GM12872 (cell line): ENCODE measurements at regions not wholly inside any gene's neighbourhood (a gene's known extent, or its start where the extent isn't known, plus 50 kb on each side); places are given as distances from the start of the nearest gene placed in this dataset.

ENCODE experiments used
- TF ChIP-seq, protein P1 (sequence below): IDR thresholded peaks from 3 replicates; pipeline ENCODE4 v1.5.1; 2011; ENCODE audit warnings: low read depth, mild to moderate bottlenecking, low read length, moderate library complexity; ENCODE audit not compliant: insufficient read depth

DNA sequence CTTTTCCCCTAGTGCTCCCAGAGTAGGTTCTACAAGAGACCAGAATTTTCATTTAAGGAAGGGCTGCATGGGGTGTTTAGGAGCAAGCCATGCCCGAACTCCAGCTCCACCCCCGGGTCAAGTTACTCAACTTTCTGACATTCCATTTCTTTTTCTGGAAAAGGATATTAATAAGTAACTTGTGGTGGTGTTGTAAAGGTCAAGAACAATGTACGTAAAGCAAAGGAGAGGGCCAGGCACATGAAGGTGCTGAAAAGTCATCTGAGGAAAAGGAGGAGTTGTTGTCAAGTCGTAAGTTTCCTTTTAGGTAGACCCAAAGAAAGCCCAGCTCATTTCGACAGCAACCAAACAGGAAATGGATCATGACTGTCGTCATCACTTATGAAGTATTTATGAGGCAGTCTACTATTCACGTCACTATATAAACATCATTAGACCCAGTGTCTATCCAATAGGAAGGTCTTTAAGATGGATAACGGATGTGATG, 319.6 kb upstream of the IL12A start:
- TF ChIP-seq, protein P1, sequence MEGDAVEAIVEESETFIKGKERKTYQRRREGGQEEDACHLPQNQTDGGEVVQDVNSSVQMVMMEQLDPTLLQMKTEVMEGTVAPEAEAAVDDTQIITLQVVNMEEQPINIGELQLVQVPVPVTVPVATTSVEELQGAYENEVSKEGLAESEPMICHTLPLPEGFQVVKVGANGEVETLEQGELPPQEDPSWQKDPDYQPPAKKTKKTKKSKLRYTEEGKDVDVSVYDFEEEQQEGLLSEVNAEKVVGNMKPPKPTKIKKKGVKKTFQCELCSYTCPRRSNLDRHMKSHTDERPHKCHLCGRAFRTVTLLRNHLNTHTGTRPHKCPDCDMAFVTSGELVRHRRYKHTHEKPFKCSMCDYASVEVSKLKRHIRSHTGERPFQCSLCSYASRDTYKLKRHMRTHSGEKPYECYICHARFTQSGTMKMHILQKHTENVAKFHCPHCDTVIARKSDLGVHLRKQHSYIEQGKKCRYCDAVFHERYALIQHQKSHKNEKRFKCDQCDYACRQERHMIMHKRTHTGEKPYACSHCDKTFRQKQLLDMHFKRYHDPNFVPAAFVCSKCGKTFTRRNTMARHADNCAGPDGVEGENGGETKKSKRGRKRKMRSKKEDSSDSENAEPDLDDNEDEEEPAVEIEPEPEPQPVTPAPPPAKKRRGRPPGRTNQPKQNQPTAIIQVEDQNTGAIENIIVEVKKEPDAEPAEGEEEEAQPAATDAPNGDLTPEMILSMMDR = no peak

DNA sequence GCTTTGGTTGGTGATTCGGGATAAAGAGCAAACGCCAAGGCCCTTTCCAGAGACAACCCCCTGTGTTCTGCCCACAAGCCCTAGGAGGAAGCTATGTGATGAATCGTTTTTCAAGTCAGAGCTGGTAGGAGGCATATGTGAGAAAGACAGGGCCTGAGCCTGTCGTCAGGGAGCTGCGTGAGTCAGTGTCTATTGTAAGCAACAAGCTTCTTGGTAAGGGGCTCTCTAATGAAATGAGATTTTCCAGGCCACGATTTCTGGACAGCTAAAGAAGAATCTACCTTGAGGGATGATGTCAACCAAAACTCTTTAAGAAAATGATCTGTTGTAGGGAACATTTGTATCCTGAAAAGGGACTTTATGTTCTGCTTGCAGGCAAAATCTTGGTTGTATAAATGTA, 318.9 kb upstream of the IL12A start:
- TF ChIP-seq, protein P1 = no peak

DNA sequence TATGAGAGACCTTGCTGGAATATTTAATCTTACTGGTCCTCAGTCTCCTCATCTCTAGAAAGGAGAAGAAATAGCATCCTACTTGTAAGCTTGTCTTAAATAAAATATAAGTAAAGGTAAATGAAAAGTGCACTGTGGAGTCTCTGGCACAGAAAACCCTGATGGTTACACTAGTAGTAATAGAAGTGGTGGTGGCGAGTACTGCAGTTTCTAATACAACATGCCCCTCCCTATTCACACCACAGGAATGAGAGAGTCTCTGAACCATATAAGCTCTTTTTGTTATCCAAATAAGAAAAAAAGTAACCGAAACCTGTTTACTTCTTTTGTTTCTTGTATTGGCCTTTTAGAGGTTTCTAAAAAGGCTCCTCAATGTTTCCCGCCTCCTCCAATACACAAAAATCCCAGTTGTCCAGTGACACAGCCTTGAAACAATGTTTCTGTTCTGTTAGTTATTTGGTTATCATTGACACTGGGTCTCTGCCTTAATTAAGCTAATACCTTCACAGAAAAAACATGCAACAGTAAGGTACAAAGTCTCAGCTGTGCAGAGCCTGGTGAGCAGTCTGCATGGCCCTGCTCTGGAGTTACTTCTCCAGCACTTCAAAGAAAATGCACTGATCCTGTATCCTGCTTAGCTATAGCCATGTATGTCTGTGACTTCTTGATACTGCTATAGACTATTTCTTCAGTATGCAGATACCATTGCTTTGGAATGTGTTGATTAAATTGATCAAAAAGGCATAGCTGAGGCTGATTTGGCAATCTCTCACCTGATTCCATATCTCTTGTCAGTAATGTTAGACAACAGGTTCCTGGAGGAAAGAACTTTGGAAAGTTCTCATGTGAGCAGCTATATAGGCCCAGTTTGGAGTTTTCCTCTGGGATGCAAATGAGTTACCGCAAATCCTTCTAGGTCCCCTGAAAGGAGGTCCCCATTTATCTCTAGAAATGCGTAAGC, 315.6 kb upstream of the IL12A start:
- TF ChIP-seq, protein P1 = no peak

DNA sequence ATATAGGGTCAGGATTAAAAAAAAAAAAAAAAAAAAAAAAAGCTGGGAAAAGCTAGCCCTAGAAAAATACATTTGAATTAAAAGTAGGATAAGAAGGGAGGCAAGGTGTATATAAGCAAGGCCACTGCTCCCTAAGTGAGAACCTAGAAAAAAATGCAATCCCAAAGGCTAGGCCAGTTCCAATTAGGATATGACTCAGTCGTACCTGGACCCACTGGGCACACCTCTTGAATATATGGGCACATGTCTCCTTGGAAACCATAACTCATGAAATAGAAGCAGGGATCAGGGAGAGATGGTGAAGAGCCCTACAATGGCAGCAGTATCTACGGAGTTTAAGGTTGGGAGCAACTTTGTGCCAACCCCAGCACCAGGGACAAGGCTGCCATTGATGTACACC, 314.1 kb upstream of the IL12A start:
- TF ChIP-seq, protein P1 = no peak

DNA sequence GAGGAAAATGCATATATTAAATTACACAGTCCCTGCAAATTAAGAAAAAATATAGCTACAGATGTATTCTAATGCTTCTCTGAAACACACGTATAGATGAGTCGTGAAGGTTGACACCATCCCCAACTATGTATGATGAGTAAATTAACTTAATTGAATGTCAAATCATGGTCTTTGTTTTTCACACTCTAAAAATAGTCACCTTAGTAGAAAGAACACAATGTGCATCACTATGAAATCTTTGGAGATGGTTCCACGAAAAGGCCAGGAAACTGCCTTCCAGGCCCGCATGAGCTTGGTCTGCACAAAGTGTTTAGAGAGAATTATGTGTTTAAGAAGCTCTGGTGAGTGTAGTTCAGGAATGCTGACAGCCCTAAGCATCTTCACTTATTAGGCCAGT, 313.4 kb upstream of the IL12A start:
- TF ChIP-seq, protein P1 = no peak

DNA sequence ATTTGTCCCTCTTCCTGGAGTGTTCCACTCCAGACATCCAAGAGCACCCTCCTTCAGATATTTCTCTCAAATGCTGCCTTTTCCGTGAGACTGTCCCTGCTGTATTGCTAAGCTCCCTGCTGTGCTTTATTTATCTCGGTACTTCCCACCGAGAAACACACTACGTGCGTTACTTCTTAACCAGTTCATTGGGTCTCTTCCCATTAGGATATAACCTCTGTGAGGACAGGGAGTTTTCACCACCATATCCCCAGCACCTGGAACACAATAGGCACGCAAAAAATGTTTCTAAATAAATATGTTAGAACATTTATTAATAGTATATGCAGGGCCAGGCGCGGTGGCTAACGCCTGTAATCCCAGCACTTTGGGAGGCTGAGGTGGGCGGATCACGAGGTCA, 308.7 kb upstream of the IL12A start:
- TF ChIP-seq, protein P1 = no peak

DNA sequence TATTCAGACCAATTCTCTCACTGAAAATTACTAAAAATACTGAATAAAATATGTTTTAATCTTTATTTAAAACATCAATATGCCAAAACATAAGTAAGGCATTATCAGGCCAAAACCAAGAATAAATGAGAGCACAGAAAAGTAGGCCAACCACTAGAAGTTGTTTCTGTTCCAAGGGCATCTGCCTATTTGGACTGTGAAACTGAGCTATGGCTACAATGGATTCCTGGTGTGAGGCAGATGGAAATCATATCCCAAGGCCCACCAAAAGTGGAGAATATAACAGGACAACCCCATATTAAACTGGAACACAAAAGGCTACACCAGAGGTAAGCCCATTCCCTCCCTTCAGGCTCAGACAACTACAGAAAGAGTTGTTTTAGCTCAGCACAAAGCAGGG, 302.8 kb upstream of the IL12A start:
- TF ChIP-seq, protein P1 = no peak
